Ovary (tissue), 7 donors: ENCODE measurements at regions not wholly inside any gene's neighbourhood (a gene's known extent, or its start where the extent isn't known, plus 50 kb on each side); places are given as distances from the start of the nearest gene placed in this dataset.

Source experiments
- DNase-seq, 5 donors: peaks; one replicate each; pipeline ENCODE4 v3.0.0-alpha.2; 2019 to 2020
- H3K27ac ChIP-seq, 2 donors: fragments of 200-600 bp; one replicate each; pipeline versions ENCODE4 v1.5.1 to v1.8.0; 2019 to 2022
- H3K27me3 ChIP-seq: fragments of 200-600 bp; one replicate; pipeline ENCODE4 v1.8.0; 2022
- H3K36me3 ChIP-seq: fragments of 200-600 bp; sonication (generic); one replicate; pipeline ENCODE4 v1.5.1; 2019
- H3K4me1 ChIP-seq: one replicate; pipeline ENCODE4 v1.8.1; 2013; ENCODE audit warnings: mild to moderate bottlenecking, moderate library complexity; ENCODE audit not compliant: insufficient read depth
- H3K4me3 ChIP-seq: fragments of 200-600 bp; sonication (generic); one replicate; pipeline ENCODE4 v1.5.1; 2017
- H3K9me3 ChIP-seq, 2 donors: fragments of 200-600 bp in 1 of 2; sonication (generic) in 1 of 2; one replicate each; pipeline versions ENCODE4 v1.5.1 to v1.8.1; 2013 to 2019; ENCODE audit warnings: mild to moderate bottlenecking in 1 of 2, moderate library complexity in 1 of 2
- CTCF ChIP-seq, 3 donors: fragments of 450-650 bp in 2 of 3; fragments of 200-600 bp in 1 of 3; IDR thresholded peaks; one replicate each; pipeline versions ENCODE4 v1.5.1 to v1.8.0; 2016 to 2022; ENCODE audit warnings: antibody characterized with exemption in 3 of 3, mild to moderate bottlenecking in 1 of 3
- EP300 ChIP-seq: sonication (generic); formaldehyde crosslinking; IDR thresholded peaks from one replicate; pipeline ENCODE4 v1.6.1; 2017; ENCODE audit warnings: antibody characterized with exemption
- POLR2A ChIP-seq: fragments of 450-650 bp; IDR thresholded peaks from one replicate; pipeline ENCODE4 v1.6.1; 2017; ENCODE audit warnings: antibody characterized with exemption, mild to moderate bottlenecking, moderate library complexity
- WGBS, 3 donors: extraction: QIAGEN DNeasy Blood & Tissue Kit in 1 of 3; methylation state at CpG; one replicate each; pipeline versions ENCODE4 v1.1.5 to v1.1.7; 2013 to 2017; 5-methylcytosine and 5-hydroxymethylcytosine counted together
- intact Hi-C, 4 donors: fragments of 100-400 bp; cut with DNase I; formaldehyde crosslinking; loops; one replicate each; pipeline versions ENCODE4 v1.11.0 to v1.15.1; 2022 to 2023
- donor health status: DM: no; HTN: no; CAD: no; lungs with moderate emphysema.
- donor health status: DM: no; HTN: no; CAD: no.
- donor health status: Bipolar disorder and iron deficiency.
- donor health status: DM: no; HTN: no; CAD: no.
- donor health status: DM: yes; HTN: yes; CAD: no.

GRCh38 chr21:16589006-16589898, 859.5 kb downstream of the USP25 start:
- Histone ChIP-seq H3K27ac (no peak overlapping the region), H3K9me3 (no peaks in the 10 kb centered on the region), H3K36me3 (no peaks in the 10 kb centered on the region), H3K27me3 (no peaks in the 10 kb centered on the region), H3K4me1 (peaks cover 9% of the 10 kb centered on the region), H3K4me3 (peak overlapping the region; percentile 41)
- 76 to 89% (median 89%) methylated on average over 7 of the region's 7 CpGs for WGBS, 3 donors
- no peak for TF ChIP-seq CTCF (IDR thresholded peaks at IDR 0.05)
- no peak for TF ChIP-seq EP300
- TF ChIP-seq POLR2A, result no peak
- no peak for DNase-seq
- intact Hi-C loops, result no loop called here

- Histone ChIP-seq H3K4me1 (peaks cover 8% of the 10 kb centered on the region), H3K9me3 (no peaks in the 10 kb centered on the region), H3K27me3 (no peaks in the 10 kb centered on the region), H3K4me3 (no peak overlapping the region), H3K36me3 (no peaks in the 10 kb centered on the region), H3K27ac (no peak overlapping the region)
- 78 to 85% (median 82%) methylated on average over 5 of the region's 5 CpGs for whole genome bisulfite sequencing, 3 donors
- TF ChIP-seq POLR2A (no peak), CTCF (IDR thresholded peaks at IDR 0.05) (no peak), EP300 (no peak)
- intact Hi-C loops, result no loop called here
- no peak for DNase-seq
Measured at GRCh38 chr21:16590186-16590585, 860.4 kb downstream of the USP25 start.

- no peaks in the 10 kb centered on the region for H3K27me3 ChIP-seq
- no peak overlapping the region for H3K4me3 ChIP-seq
- intact Hi-C loops, result no loop called here
- no peak overlapping the region for H3K27ac ChIP-seq
- no peaks in the 10 kb centered on the region for H3K9me3 ChIP-seq
- TF ChIP-seq POLR2A (no peak), CTCF (IDR thresholded peaks at IDR 0.05) (no peak), EP300 (no peak)
- no peaks in the 10 kb centered on the region for H3K36me3 ChIP-seq
- 81 to 90% (median 81%) methylated on average over 5 of the region's 5 CpGs for WGBS, 3 donors
- no peak for DNase-seq
- peaks cover 8% of the 10 kb centered on the region for H3K4me1 ChIP-seq
Measured at GRCh38 chr21:16590641-16591292, 861.0 kb downstream of the USP25 start.

- no peak overlapping the region for H3K27ac ChIP-seq
- intact Hi-C loops, result no loop called here
- TF ChIP-seq CTCF (IDR thresholded peaks at IDR 0.05), result no peak
- no peak for TF ChIP-seq POLR2A
- no peak for TF ChIP-seq EP300
- WGBS, 3 donors, result 83 to 90% (median 88%) methylated on average over 5 of the region's 5 CpGs
- no peak for DNase-seq
- no peaks in the 10 kb centered on the region for H3K9me3 ChIP-seq
- H3K4me3 ChIP-seq, result no peak overlapping the region
- H3K36me3 ChIP-seq, result no peaks in the 10 kb centered on the region
- H3K27me3 ChIP-seq, result no peaks in the 10 kb centered on the region
- H3K4me1 ChIP-seq, result peaks cover 4% of the 10 kb centered on the region
Measured at GRCh38 chr21:16592381-16592780, 862.6 kb downstream of the USP25 start.
